HT-29 (cell line): ENCODE measurements at regions not wholly inside any gene's neighbourhood (a gene's known extent, or its start where the extent isn't known, plus 50 kb on each side); places are given as distances from the start of the nearest gene placed in this dataset.
A peak's percentile ranks its signal among the peaks of the same experiment; 100 is the strongest.
"Not testable (repeated sequence)": the region's sequence is repeated elsewhere in the genome, so short reads cannot be mapped to it uniquely, and the experiment has no call there.

Source experiments
- DNase-seq: peaks from one replicate; pipeline ENCODE4 v3.0.0-alpha.2; 2015; ENCODE audit warnings: low spot score

GRCh38 chr6:140147825-140148814 is 773.7 kb upstream of the CITED2 start:
- DNase-seq, result not testable (repeated sequence)

- DNase-seq, result no peak
These were observed 766.4 kb upstream of the CITED2 start for GRCh38 chr6:140140891-140141290.

- DNase-seq, result no peak
These were observed 764.0 kb upstream of the CITED2 start for GRCh38 chr6:140138311-140139010.

GRCh38 chr6:140134224-140134623 is 759.8 kb upstream of the CITED2 start:
- no peak for DNase-seq

- DNase-seq, result no peak
These were observed 755.6 kb upstream of the CITED2 start for GRCh38 chr6:140130074-140130473.

GRCh38 chr6:140124498-140124897 is 750.0 kb upstream of the CITED2 start:
- DNase-seq, result peak; percentile 55

GRCh38 chr6:140108167-140108566 is 733.7 kb upstream of the CITED2 start:
- no peak for DNase-seq

- DNase-seq, result no peak
These were observed 732.8 kb upstream of the CITED2 start for GRCh38 chr6:140107216-140107615.

- DNase-seq, result peak; percentile 44
These were observed 731.4 kb upstream of the CITED2 start for GRCh38 chr6:140105857-140106256.

GRCh38 chr6:140105241-140105640 is 730.8 kb upstream of the CITED2 start:
- DNase-seq, result no peak

- DNase-seq, result no peak
These were observed 727.4 kb upstream of the CITED2 start for GRCh38 chr6:140101818-140102217.

GRCh38 chr6:140101367-140101766 is 726.9 kb upstream of the CITED2 start:
- DNase-seq, result no peak

- DNase-seq, result no peak
These were observed 721.1 kb upstream of the CITED2 start for GRCh38 chr6:140095532-140095931.

GRCh38 chr6:140091895-140092294 is 717.4 kb upstream of the CITED2 start:
- no peak for DNase-seq

GRCh38 chr6:140090871-140091270 is 716.4 kb upstream of the CITED2 start:
- DNase-seq, result no peak

GRCh38 chr6:140083375-140083774 is 708.9 kb upstream of the CITED2 start:
- peak; percentile 53 for DNase-seq

- peak; percentile 2 for DNase-seq
These were observed 708.4 kb upstream of the CITED2 start for GRCh38 chr6:140082867-140083297.

GRCh38 chr6:140079328-140079727 is 704.9 kb upstream of the CITED2 start:
- no peak for DNase-seq

- DNase-seq, result no peak
These were observed 704.2 kb upstream of the CITED2 start for GRCh38 chr6:140078561-140079125.

GRCh38 chr6:140077827-140078560 is 703.5 kb upstream of the CITED2 start:
- DNase-seq, result no peak

- DNase-seq, result no peak
These were observed 701.7 kb upstream of the CITED2 start for GRCh38 chr6:140076105-140076504.

- no peak for DNase-seq
These were observed 699.0 kb upstream of the CITED2 start for GRCh38 chr6:140073456-140073855.
